HG03571 (cell line): ENCODE measurements at regions not wholly inside any gene's neighbourhood (a gene's known extent, or its start where the extent isn't known, plus 50 kb on each side); places are given as distances from the start of the nearest gene placed in this dataset.

Source experiments
- ATAC-seq: cut with Tn5 transposase; IDR thresholded peaks from one replicate; pipeline ENCODE4 v1.9.1; 2021; ENCODE audit not compliant: unreplicated experiment

DNA sequence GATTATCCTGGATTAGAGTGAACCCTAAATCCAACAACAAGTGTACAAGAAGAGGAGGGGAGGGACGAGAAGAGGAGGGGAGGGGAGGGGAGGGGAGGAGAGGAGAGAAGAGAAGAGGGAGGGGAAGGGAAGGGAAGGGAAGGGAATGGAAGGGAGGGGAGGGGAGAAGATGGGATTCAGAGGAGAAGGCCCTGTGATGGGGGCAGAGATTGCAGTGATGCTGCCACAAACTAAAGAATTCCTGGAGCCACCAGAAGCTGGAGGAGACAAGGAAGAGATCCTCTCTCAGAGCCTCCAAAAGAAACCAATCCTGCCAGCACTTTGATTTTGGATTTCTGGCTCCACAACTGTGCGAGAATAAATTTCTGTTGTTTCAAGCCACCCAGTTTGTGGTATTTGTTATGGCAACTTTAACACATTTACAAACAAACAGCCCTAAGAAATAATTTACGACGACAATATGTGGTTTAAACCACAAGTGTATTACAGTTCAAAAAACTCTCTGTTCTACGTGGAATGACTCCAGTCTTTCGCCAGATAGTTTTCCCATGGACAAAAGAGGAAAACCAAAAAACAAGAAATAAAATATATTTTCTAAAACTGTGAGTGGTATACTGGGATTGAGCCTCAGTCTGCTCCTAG lies 235.4 kb downstream of the HDGFL1 start:
- ATAC-seq: no peak

DNA sequence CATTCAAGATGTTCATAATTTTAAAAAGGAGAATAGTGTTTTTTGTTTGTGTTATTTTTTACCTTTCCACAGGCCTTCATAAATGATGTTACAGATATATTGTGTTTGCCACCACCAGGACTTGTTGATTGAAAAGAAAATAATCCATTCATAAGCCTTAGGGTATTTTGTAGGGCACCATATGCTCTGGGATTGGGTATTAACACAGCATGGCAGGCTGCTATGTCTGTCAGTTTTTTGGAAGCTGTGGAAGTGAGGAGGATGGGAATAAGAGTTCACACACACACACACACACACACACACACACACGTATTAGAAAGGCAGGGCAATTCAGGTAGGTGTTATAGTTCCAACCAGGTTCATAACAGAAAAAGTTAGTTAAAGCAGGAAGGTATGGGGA lies 237.9 kb downstream of the HDGFL1 start:
- ATAC-seq: no peak

DNA sequence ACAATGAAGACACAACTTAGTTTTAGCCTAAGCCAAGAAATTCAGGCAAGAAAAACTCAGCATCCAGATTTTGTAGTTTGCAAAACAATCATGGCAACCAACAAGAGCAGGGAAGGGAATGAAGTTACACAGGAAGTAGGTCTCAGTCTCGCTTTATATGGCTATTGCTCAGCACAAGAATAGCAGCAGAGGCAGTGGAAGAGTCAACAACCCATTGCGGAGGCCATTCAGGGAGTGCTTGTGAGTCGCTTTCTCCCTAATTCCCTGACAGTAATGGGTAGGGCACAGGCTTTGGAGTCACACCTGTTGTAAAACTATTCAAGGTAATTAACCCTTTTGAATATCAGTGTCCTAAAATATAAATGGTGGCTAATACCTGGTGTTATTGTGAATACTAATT lies 238.5 kb downstream of the HDGFL1 start:
- no peak for ATAC-seq

DNA sequence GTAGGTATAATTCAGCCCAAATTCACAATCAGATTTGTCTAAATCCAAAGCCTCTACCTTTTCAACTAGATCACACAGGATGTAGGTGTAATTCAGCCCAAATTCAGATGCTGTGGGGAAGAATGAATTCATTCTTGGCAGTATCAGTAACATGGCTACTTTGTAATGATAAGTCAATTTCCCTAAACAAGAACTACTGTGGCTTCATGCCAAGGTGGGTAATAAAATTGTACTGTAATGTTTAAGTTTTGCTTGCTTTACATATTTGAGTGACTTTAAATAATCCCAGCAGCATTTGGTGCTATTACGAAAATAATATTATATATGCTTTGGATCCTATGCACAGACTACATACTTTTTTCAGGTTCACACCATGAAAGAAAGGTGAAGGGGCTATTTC lies 239.1 kb downstream of the HDGFL1 start:
- ATAC-seq: no peak

DNA sequence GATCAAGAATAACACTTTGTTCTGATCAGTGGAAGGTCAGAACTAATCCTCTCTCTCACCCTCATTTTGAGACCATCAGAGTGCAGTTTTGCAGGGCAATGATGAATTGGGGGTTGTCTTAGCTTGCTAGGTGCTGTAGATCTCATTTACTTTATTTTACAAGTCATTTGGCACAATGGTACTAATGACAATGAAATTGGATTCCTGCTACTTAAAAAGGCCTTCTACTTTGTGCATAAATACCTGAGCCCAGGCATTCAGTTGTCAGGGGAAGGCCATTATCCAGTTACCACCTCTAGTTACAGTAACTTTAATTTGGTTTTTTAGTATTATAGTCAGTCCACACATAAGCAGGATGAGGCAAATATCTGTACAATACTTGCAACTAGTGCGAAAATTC lies 240.0 kb downstream of the HDGFL1 start:
- ATAC-seq: no peak

DNA sequence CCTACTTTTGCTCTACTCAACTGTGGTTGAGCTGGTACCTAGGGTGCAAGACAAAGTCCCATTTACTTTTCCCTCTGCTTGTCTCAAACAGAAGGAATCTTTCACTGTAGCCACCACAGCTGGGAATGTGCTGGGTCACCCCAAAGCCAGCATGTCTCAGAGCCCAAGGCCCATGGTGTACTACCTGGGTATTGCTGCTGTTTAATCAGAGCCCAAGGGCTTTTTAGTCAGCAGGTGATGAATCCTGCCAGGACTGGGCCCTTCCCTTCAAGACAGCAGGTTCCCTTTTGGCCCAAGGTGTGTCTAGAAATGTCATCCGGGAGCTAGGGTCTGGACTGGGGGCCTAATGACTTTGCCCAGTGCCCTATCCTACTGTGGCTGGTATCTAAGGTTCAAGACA lies 249.8 kb downstream of the HDGFL1 start:
- no peak for ATAC-seq

DNA sequence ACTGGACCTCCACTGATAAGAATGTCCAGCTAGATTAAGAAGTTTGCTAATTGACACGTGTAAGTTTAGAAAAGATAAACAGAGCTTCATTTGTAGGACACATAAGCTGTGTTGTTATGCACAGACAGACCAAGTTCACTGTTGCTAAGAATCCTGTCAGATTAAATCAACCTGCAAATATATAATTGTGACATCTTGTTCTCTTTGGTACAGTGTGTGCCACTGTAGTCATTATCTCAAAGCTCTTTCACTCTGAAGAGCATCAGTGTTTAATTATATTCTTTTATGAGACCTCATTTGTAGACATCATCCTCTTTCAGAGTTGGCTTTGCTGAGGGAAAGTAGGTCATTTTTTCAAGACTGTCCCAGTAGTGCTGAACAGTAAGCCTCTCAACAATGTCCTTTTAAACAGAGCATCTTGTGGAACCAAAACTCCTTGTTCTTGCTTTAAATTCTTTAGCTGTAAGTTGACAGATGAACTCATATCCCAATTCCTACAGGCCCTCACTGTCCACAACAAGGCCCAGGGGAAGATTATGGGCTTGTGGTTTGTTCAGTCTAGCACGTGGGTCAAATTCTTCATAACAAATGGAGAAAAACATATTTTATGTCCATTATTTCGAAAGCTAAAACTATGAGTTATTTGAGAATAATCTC lies 252.4 kb downstream of the HDGFL1 start:
- ATAC-seq: no peak

DNA sequence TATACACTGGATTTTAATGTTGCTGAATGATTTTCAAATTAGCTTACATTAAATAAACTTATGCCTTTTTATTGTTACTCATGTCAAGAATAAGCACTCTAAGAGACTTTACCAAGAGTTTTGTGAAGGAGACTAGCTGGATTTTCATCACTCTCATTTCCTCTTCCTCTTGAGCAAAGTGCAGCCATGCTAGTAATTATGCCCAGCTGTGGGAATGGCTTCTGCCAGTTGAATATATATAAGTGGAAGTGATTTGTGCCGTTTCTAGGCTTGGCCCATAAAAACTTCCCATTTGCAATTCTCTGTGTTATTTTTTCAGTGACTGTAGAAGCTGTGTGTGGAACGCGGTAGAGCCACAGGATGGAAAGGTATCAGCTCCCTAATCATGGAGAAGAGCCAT lies 255.8 kb downstream of the HDGFL1 start:
- no peak for ATAC-seq

DNA sequence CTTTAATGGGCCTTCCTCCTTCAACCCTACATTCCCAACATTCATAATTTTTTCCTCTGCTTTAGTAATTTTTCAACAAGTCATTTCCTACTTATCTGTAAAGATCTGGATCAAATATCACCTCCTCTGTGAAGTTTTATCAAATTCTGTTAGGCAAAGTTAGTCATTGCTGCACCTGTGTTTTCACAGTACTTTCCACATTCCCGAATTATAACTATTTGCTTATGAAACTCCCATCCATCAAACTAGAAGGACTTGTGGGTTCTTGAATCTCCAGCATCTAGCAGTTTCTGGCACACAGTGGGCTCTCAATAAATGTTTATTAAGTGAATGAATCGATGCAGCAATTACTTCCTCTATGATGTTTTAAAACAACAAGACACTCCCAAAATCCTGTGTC lies 257.6 kb downstream of the HDGFL1 start:
- ATAC-seq: no peak

DNA sequence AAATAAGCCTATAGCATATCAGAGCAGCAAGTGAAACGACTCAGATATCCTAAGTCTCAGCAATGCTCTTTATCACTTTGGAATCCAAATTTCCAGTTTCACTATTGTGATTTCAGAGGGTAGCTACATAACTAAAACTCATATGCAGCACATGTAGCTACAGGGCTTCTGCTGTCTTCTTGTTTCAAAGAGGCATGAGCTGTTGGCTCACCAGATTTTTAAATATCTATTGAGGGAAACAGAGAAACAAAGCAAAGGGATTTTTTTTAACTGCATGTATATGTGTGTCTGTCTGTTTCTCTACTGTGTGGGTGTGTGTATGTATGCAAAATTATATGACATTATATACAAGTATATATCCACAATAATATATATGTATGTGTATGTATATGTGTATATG lies 258.4 kb downstream of the HDGFL1 start:
- no peak for ATAC-seq

DNA sequence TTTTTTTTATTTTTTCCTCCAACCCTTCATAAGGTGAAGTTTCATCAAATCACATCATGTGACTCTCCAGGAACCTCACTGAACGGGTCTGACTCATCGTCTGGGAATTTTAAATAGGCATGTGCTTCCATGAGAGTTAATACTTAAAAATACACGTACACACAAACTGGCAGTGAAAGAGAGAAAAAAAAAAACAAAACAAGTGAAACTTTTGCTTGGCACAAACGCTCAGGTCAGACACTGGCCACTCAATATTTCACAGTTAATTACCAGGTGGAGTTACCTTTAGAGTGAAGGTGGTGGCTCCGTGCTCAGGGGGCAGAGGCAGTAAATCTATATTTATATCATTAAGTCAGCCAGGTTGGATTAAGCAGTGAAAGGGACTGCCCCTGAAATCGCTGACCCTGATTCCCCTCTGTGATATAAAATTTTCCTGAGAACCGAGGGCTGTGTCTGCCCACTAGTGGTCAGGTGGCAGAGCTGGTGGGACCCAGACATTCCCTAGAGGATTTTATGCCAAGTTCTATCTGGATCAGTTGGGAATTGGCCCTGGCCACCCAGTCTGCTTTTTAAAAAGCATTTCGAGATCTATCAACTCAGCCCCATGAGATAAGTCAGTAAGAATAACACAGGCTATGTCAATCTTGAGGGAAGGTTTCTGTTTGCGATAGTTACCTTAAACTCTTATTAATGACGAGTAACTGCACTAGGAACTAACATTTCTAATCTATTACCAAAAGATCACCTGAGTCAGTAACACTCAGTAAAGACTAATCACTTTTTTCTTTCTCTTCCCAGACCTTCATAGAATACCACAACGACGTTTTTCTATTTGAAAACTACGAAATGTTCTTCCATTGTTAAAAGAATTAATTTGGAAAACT lies 259.1 kb downstream of the HDGFL1 start:
- ATAC-seq: no peak

DNA sequence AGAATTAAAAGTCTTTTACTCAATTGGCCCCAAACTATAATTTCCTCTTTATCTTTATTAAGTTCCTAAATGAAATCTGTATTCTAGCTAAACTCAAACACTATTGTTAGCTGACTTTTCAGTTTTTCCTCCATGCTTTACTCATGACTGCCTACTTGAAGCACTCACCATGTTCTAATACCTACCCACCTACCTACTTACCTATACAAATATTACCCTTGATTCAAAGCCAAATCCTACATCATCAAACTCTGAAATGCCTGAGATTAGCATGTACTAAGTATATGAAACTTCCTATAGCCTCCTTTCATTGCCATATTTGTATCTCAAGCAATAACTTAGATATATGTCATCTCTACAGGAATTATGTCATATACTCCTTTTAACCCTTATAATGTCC lies 259.7 kb downstream of the HDGFL1 start:
- no peak for ATAC-seq

DNA sequence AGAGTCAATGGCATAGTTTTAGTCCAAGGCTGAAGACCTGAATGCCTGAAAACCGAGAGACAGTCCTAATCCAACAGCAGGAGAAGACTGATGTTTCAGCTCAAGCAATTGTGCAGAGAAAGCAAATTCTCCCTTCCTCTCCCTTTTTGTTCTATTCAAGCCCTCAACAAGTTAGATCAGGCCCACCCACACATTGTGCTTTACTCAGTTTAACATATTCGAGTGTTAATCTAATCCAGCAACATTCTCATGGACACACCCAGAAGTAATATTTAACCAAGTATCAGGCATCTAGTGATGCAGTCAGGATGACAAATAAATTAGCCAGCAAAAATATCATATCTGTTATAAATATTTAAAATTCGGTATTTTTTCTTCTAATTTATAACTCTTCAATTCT lies 261.1 kb downstream of the HDGFL1 start:
- no peak for ATAC-seq

DNA sequence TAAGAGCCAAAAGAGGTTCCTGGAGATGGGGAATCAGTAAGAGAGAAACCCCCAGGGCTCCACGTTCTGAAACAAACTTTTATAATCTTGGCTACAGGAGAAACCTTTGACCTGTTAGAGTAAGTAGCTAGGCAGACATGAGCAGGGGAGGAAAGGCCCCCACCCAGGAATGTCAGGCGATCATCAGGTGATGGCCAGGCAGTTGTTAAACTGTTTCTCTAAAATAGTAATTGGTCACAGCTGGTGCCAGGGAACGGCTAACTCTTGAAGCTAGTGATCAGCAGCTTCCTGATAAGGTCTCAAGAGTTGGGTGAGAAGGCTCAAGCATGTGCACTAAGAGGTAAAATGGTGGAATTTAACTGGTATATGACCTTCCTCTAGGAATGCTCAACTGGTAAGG lies 263.8 kb downstream of the HDGFL1 start:
- no peak for ATAC-seq

DNA sequence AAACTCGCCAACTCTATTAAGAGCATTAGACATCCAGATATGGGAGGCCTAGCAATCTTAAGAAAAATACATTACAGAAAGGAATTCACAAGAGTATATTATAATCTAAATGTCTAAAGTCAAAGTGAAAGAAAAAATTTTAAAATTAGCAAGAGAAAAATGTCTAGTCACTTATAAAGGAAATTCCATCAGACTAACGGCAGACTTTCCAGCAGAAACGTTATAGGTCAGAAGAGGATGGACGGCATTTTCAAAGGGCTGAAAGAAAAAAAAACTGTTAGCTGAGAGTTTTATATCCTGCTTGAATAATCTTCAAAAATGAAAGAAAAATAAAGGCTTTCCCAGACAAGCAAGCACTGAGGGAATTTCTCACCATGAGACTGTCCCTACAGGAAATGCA lies 269.0 kb downstream of the HDGFL1 start:
- ATAC-seq: no peak

DNA sequence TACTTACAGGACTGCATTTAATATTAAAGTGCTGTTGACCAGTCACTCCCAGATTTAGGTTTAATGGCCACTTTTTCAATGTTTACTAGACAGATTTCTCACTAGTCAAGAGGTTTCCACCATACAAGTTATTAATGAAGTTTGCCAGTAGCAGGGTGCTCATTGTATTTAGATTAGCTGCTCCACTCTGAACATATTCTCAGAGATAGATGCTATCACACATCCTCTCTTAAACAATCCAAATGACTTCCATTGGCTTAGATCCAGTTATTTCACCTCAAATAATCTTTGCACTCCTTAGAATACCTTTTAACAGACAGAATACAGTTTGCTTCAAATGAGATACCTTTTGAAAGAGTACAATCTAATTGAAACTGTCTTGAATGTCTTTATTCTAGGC lies 276.1 kb downstream of the HDGFL1 start:
- ATAC-seq: no peak

DNA sequence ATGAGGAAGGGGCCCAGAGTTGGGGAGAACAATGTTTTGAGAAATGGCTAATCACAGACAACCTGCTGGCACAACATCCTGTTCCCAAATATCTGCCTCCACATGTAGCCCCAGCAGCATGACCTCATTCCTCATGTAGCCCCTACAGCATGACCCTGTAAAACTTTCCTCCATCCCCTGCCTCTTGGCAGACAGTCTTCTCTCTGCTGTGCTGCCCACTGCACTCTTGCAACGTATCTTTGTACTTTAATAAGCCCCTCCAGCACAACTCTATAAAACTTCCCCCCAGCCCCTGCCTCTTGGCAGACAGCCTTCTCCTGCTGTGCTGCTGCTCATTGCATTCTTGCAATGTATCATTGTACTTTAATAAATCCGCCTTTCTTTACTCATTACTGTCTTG lies 278.8 kb downstream of the HDGFL1 start:
- ATAC-seq: no peak

DNA sequence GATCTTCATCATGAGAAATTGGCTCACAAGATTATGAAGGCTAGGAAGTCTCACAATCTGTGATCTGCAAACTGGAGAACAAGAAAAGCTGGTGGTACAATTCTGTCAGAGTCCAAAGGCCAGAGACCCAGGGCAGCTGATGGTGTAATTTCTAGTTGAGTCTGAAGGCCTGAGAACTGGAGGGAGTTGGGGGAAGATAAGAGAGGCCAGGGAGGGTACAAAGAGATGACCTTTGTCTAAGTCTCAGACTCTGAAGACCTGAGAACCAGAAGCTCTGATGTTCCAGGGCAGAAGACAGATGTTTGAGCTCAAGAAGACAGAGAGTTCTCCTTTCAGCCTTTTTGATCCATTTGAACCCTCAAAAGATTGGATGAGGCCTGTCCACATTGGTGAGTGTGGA lies 280.6 kb downstream of the HDGFL1 start:
- ATAC-seq: no peak

DNA sequence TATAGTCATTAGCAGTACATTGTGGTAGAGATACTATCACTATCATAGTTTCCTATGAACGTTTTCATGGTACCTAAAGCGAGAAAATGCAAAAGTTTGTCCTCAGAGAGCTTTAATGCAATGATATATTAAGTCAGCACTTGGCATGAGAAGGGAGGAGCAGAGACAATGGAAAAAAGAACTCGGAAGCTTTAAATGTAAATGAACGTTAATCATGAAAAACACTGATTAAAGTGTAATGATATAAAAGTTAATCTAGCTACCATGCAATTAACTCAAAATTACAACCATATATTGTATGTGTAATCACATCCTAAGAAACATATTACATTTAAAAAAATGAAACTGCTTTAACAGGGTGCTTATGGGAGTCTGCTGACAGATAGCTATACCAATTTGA lies 282.7 kb downstream of the HDGFL1 start:
- ATAC-seq: no peak

DNA sequence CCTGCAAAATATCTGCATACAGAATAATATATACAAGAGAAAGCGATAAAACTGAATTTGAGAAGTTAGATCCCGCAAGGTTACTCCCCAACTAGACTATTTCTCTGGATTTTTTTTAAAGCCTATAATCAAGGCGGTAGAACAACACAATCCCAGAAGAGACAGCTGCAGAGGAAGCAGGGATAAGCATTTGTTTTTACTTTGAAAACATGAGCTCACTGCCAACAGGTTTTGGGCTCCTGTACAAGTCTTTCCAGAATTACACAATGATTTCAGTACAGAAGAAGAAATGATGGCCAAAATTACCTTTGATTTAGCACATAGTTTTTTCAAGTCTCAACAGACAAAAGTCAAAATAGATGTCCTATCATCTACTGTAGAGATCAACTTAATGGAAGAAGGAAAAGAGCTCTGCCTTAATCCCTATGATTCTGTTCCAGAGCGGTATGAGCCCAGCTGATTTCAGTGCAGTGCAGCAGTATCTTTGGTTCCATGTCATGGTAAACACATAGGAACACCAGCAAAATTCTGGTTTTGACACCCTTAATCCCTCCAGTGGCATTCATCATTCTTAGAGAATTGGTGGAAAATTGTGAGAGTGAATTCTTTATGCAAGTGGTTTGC lies 304.3 kb downstream of the HDGFL1 start:
- no peak for ATAC-seq

DNA sequence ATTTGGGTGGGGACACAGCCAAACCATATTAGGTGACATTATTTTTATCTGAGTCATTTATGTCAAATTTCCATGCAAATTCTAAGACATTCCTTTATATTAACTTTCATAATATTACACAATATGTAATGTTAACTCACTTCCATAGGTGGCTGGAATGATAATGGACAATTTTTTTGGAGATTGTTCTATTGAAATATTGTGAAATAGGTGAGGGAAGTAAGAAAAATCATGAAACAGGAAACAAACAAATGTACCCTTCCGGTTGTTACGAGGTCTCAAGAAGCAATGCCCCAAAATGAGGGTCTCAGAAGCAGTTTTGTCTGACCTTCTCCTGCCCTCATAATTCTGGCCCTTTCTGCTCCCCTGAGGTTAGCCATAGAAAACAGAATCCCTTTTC lies 306.5 kb downstream of the HDGFL1 start:
- no peak for ATAC-seq

DNA sequence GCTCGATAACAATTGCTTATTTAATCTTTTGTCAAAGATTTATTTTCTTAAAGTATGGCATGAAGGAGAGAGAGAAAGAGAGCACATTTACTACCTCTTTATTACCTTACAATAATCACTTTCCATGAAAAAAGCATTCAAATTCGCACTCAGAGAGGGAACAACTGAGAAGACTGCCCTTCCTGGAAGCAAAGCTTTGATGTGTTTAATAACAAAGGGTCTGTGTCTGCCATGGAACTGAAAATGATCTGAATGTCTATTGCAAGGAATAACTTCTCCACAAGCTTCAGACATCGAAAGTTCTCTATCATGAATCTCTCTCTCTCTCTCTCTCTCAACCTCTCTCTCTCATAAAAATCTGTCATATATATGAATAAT lies 308.9 kb downstream of the HDGFL1 start:
- no peak for ATAC-seq
